ENCODE measurements at regions not wholly inside any gene's neighbourhood (a gene's known extent, or its start where the extent isn't known, plus 50 kb on each side); places are given as distances from the start of the nearest gene placed in this dataset.
A peak's percentile ranks its signal among the peaks of the same experiment; 100 is the strongest.

- H3K9me2 ChIP-seq (ENCODE audit: insufficient read depth), result no peaks in the 10 kb centered on the region
- no peaks in the 10 kb centered on the region for H3K9me3 ChIP-seq (ENCODE audit: control insufficient read depth in 1 of 2, insufficient read depth in 1 of 2, low read depth in 1 of 2, low read length in 2 of 2)
- H3K27ac ChIP-seq (ENCODE audit: low read depth, low read length), result no peak overlapping the region
- H3K4me1 ChIP-seq (ENCODE audit: control insufficient read depth in 1 of 2, insufficient read depth in 2 of 2, low read length in 2 of 2), result no peaks in the 10 kb centered on the region
- H2AFZ ChIP-seq (ENCODE audit: low read depth, low read length, poor library complexity, severe bottlenecking), result no peak overlapping the region
- RAD21 ChIA-PET (ENCODE audit: low non-redundant PET in 1 of 2, low total read pairs in 2 of 2, uncharacterized antibody in 2 of 2, unreplicated experiment in 2 of 2), result no interaction called here
- no peaks in the 10 kb centered on the region for H3K27me3 ChIP-seq (ENCODE audit: insufficient read depth, low read length)
- no peaks in the 10 kb centered on the region for H3K79me2 ChIP-seq (ENCODE audit: insufficient read depth, low read length)
- H3K4me2 ChIP-seq (ENCODE audit: low read length), result no peak overlapping the region
- no peak for DNase-seq (ENCODE audit: low read depth, low spot score)
- H3K9ac ChIP-seq (ENCODE audit: low read length), result no peak overlapping the region
- POLR2A ChIA-PET, result no interaction called here
- intact Hi-C loops (cut with micrococcal nuclease), result no loop called here
- no peak for ATAC-seq
- no TSS peak for BruUV-seq (replicated peaks)
- H3K36me3 ChIP-seq (ENCODE audit: control insufficient read depth in 1 of 2, insufficient read depth in 2 of 2, low read length in 2 of 2), result no peaks in the 10 kb centered on the region
- TF ChIP-seq ZBTB33 (IDR thresholded peaks at IDR 0.05; ENCODE audit: extremely low read depth, insufficient replicate concordance, low read length) (no peak), CTCF (IDR thresholded peaks at IDR 0.05 in 2 of 3, conservative IDR thresholded peaks at IDR 0.05 in 1 of 3; ENCODE audit: borderline replicate concordance in 1 of 3, insufficient read depth in 1 of 3, low read depth in 2 of 3, low read length in 2 of 3) (0 out of 6 replicates have a peak, but pooled peaks of 1 of the 3 experiments have one; percentile 11)
- CTCF ChIA-PET, result no interaction called here
- no peak overlapping the region for H3K4me3 ChIP-seq (replicated peaks in 1 of 2; ENCODE audit: low read depth in 1 of 2, low read length in 2 of 2)
- no peaks in the 10 kb centered on the region for H4K20me1 ChIP-seq (ENCODE audit: insufficient read depth)
These were observed 141.6 kb downstream of the EFHB start for GRCh38 chr3:19792388-19792787.

- no TSS peak for BruUV-seq (replicated peaks)
- Histone ChIP-seq H4K20me1 (ENCODE audit: insufficient read depth) (no peaks in the 10 kb centered on the region), H3K4me2 (ENCODE audit: low read length) (no peak overlapping the region), H3K27ac (ENCODE audit: low read depth, low read length) (no peak overlapping the region), H3K79me2 (ENCODE audit: insufficient read depth, low read length) (no peaks in the 10 kb centered on the region), H3K36me3 (ENCODE audit: control insufficient read depth in 1 of 2, insufficient read depth in 2 of 2, low read length in 2 of 2) (no peaks in the 10 kb centered on the region), H3K4me3 (replicated peaks in 1 of 2; ENCODE audit: low read depth in 1 of 2, low read length in 2 of 2) (no peak overlapping the region), H3K4me1 (ENCODE audit: control insufficient read depth in 1 of 2, insufficient read depth in 2 of 2, low read length in 2 of 2) (no peaks in the 10 kb centered on the region), H3K9me2 (ENCODE audit: insufficient read depth) (no peaks in the 10 kb centered on the region), H3K9me3 (ENCODE audit: control insufficient read depth in 1 of 2, insufficient read depth in 1 of 2, low read depth in 1 of 2, low read length in 2 of 2) (no peaks in the 10 kb centered on the region), H3K9ac (ENCODE audit: low read length) (no peak overlapping the region), H3K27me3 (ENCODE audit: insufficient read depth, low read length) (no peaks in the 10 kb centered on the region), H2AFZ (ENCODE audit: low read depth, low read length, poor library complexity, severe bottlenecking) (no peak overlapping the region)
- ChIA-PET POLR2A (no interaction called here), CTCF (no interaction called here), RAD21 (ENCODE audit: low non-redundant PET in 1 of 2, low total read pairs in 2 of 2, uncharacterized antibody in 2 of 2, unreplicated experiment in 2 of 2) (no interaction called here)
- intact Hi-C loops (cut with micrococcal nuclease), result no loop called here
- no peak for TF ChIP-seq REST (IDR thresholded peaks at IDR 0.05; ENCODE audit: low read depth)
- TF ChIP-seq SRF (IDR thresholded peaks at IDR 0.05; ENCODE audit: low read depth), result no peak
- TF ChIP-seq CTCF (IDR thresholded peaks at IDR 0.05 in 2 of 3, conservative IDR thresholded peaks at IDR 0.05 in 1 of 3; ENCODE audit: borderline replicate concordance in 1 of 3, insufficient read depth in 1 of 3, low read depth in 2 of 3, low read length in 2 of 3), result no peak
- no peak for TF ChIP-seq ZNF274 (IDR thresholded peaks at IDR 0.05; ENCODE audit: low read depth, low read length)
- no peak for TF ChIP-seq CEBPB (IDR thresholded peaks at IDR 0.05; ENCODE audit: low read depth)
- no peak for TF ChIP-seq RAD21 (IDR thresholded peaks at IDR 0.05; ENCODE audit: low read depth)
- TF ChIP-seq EGR1 (IDR thresholded peaks at IDR 0.05; ENCODE audit: low read depth), result no peak
- DNase-seq (ENCODE audit: low read depth, low spot score), result no peak
- ATAC-seq, result no peak
These were observed 158.3 kb downstream of the EFHB start for GRCh38 chr3:19775765-19776164.

Data from HCT116 (cell line).